GM18499 (cell line): ENCODE measurements at regions not wholly inside any gene's neighbourhood (a gene's known extent, or its start where the extent isn't known, plus 50 kb on each side); places are given as distances from the start of the nearest gene placed in this dataset.
"Not testable (repeated sequence)": the region's sequence is repeated elsewhere in the genome, so short reads cannot be mapped to it uniquely, and the experiment has no call there.

ENCODE experiments used
- ATAC-seq: cut with Tn5 transposase; IDR thresholded peaks from one replicate; pipeline ENCODE4 v1.9.1; 2021; ENCODE audit warnings: moderate number of reproducible peaks; ENCODE audit not compliant: insufficient read depth, unreplicated experiment

GRCh38 chr5:125463466-125464092 lies 717.1 kb upstream of the ZNF608 start:
- ATAC-seq = no peak

DNA sequence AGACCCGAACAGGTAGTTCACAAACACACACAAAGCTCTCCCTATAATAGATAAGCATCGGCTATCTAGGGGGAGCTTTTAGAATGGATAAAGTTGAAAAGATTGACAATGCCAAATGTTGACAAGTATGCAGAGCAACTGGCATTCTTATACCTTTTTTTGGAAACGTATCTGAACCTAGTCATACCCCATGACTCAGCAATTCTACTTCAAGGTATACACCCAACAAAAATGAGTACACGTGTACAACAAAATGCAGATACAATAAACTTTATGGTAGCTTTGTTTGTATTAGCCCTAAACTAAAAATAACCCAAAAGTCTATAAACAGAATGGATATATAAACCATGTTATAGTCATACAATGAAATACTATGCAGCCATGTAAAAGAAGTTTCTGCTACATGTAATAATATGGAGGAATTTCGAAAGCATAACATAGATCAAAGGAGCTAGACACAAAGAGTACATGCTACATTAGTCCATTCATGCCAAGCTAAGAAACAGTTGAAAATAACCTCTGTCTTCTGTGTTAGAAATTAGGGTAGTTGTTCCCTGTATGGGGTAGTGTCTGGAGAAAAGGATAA lies 718.5 kb upstream of the ZNF608 start:
- no peak for ATAC-seq

DNA sequence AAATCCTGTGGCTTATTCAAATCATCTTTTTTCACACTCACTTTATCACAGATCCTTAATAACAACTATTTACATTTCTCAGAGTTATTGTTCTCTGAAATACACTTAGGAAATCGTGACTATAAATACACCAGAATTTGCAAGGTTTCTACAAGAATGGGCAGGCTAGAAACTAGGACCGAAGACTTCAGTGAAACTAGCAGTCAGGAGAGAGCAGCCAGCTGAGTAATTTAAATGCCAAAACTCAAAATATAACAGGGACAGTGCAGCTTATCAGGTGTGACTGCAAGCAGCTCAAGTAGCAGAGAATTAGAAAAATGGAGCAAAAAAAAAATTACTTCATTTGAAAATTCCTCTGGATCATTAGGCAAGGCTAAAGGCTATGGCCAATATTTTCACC lies 719.3 kb upstream of the ZNF608 start:
- no peak for ATAC-seq

- ATAC-seq = no peak
Observed at GRCh38 chr5:125467222-125467621, 720.8 kb upstream of the ZNF608 start.

- no peak for ATAC-seq
Observed at GRCh38 chr5:125470280-125470902, 724.0 kb upstream of the ZNF608 start.

DNA sequence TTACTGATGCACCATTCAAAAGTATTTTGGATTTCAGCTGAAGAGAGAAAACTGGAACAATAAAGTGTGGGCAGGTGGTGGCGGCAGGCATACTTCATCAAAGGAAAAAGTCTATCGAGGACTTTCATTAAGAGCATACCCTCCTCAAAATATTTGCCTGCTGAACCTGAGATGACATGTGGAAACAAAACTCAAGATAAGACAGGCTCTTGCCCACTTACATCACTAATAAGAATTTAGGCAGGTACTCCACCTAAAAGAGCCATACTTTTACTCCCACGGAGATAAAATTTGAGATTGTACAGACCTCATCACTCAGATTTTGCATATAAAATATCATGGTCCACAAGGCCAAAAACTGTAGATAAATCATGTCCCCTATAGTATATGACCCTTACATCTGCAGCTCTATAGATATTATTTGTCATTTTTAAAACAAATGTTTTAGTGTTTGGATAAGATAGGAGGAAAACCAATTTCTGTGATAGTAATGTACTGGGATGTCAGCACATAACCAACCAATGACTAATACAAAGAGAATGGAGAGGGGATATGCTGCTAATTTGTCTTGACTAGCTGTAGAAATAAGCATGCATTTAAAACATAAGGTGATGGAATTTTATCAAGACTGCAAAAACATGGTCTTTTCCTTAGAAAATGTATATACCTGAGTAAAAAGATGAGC lies 730.6 kb upstream of the ZNF608 start:
- ATAC-seq = no peak

DNA sequence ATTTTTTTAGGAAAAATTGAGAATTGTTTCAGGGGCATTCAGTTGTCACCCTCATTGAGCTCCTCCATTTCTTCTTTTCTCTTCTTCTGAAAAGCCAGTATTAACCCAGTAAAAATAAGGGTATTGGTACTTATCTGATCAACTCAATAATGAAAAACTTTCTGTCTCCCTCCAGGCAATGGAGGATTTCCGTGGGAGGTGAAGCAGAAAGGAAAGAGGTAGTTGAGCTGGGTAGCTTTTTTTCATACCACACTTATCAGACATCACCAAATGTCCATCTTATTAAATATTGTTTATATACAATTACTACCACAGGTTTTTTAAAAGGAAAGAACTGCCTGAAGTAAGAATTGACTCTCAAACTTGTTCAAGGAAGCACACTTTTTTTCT lies 731.1 kb upstream of the ZNF608 start:
- no peak for ATAC-seq

DNA sequence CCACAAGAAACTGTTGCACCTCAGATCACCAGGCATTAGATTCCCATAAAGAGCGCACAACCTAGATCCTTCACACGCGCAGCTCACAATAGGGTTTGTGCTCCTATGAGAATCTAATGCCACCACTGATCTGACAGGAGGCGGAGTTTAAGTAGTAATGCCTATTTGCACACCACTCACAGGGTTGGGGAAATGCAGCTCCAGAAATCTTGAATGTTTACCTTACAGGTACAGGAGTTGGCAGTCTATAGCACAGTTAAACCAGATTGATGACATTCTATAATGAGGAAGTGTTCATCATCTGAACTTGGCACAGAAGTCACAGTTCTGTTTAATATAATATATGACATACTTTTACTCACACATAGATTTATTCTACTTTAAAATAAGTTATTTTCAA lies 732.2 kb upstream of the ZNF608 start:
- no peak for ATAC-seq

DNA sequence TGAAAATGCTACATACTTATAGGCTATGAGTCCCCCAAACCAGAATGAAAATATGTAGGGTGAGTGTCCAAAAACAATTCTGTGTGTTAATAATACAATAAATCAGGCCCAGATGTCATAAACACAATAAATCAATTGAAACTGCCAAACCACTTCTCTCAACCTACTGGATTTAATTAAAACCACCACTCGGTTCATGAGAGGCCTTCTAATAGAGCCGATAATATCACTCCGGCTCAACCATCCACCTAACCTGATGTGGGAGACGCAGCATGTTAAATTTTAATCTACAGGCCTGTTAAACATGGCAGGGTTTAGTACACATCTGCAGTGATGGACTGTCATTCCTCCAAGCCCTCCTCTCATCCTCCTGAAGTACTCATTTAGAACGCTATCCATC lies 734.5 kb upstream of the ZNF608 start:
- no peak for ATAC-seq

- ATAC-seq = no peak
Observed at GRCh38 chr5:125481506-125482465, 735.3 kb upstream of the ZNF608 start.

DNA sequence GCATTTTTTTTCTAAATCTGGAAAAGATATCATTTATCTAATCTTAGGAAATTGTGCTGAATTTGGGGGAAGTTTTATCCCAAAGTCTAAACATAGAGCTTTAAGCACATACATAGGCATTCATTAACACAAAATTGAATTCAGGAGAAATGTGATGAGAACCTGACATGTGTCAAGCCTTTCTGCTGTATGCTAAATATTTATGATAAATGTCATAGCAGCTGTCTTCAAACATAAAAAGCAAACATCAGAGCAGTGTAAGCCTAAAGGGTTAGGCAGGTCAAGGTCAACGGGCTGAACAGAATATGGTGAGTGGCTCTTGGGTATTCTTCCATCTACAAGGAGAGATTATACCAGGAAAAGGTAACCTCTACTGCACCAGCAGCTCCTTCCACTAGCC lies 737.2 kb upstream of the ZNF608 start:
- no peak for ATAC-seq

- no peak for ATAC-seq
Observed at GRCh38 chr5:125484272-125484741, 737.9 kb upstream of the ZNF608 start.

DNA sequence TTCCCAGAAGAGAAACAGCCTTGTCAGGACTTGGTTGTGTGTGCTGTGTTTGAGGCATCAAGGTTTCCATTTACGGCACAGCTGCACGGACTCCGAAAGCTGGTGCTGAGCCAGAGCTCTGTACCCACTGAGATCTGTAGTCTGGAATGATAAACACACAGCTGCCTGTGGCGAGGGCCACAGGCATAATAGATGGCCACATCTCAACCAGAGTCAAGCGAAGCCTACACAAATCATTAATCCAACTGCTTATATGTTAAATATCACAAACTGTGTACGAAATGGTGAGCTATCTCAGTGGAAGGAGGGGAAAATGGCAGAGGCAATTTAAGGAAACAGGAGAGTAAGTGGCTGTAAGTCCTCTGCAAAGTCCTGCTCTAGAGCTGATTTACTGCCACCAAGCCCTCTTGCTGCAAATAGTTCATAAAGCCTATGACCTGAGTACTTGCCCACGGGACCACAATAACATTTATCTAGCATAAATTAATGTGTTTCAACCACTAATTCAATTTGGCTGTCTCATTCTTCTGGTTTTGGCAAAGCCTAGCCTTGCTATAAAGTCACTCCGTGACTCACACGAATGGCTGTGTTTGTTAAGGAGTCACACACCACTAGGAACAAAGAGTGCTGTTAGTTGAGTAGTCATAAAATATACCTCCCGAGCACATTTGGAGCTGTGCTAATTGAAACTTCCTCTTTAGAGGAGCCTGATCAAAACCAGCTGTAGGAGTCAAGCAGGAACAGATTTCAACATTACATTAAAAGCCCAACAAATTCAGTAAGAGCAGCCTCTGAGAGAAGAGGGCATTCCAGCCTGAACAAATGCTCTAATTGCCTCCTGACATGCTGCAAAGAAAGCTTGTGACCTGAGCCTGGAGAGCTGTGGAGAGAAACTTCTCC lies 738.6 kb upstream of the ZNF608 start:
- ATAC-seq = no peak

GRCh38 chr5:125485771-125486170 lies 739.3 kb upstream of the ZNF608 start:
- ATAC-seq = no peak

- no peak for ATAC-seq
Observed at GRCh38 chr5:125486634-125487033, 740.2 kb upstream of the ZNF608 start.

DNA sequence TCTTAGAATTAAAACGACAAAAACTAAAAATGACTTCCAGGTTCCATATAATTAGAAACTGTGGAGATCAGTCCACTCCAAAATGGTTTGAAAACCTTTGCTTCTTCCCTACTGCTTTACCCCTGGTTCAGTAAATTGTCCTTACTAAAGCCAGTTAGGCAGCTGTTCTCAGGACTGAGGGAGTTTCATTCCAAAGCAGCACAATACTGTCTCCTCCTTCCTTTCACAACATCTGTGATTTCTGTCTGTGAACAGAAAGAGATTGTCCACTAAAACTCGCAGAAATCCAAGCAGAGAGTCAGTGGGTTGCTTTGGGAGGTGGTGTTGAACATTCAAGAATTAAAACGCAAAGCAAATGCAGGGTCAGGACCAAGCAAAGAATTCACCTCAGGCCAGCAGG lies 740.8 kb upstream of the ZNF608 start:
- ATAC-seq = no peak

DNA sequence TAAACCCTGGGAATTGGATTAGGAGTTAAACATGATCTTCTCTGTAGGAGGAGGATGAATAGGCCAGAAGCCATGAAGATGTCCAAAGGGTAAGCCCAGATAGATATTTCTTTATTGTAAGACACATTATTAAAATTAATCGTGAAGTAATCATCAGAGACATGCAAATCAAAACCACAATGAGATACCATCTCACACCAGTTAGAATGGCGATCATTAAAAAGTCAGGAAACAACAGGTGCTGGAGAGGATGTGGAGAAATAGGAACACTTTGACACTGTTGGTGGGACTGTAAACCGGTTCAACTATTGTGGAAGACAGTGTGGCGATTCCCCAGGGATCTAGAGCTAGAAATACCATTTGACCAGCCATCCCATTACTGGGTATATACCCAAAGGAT lies 741.2 kb upstream of the ZNF608 start:
- not testable (repeated sequence) for ATAC-seq

DNA sequence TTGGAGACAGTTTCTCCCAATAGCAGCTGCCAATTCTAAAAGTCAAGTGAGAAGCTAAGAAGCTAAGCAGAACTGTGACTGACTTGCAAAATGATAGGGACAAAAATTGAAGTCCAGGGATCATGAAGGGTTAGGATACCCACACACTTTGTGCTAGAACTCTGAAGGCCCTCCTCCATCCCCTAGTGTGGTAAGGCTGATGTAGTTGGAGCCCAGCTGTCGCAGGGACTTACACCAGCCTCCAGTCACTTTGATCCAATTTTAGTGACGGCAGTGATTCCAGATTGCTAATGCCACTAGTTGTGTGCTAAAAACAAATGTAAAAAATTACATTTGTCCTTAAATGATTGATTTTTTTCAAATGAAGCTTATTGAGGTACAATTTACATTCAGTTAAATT lies 742.7 kb upstream of the ZNF608 start:
- no peak for ATAC-seq

DNA sequence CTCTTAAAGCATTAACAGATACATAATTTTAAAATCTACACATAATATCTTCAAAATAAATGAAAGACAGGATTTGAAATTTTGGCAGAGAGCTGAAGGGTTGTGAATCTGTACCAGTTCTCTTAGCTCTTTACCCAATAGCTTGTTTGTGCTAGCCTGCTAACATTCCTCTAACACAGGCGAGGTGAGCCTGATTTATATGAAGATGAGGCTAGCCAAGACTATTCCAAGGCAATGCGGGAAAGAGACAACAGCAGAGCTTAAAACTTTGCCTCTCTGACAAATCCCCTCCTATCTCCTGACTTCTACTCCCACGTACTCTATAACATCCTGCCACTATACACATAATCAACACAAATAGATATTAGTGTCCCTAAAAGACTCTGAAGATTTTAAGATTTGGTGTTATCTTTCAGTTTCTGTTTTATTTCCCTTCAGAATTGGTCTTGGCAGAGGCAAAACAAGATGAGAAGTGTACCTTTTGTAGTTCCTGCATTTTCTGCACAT lies 745.6 kb upstream of the ZNF608 start:
- no peak for ATAC-seq
